K562 (cell line): ENCODE measurements at regions not wholly inside any gene's neighbourhood (a gene's known extent, or its start where the extent isn't known, plus 50 kb on each side); places are given as distances from the start of the nearest gene placed in this dataset.

Source experiments
- ATAC-seq: fragments of 200-7000 bp; cut with Tn5 transposase; 3 replicates; pipeline ENCODE4 v1.9.1; 2020; ENCODE audit warnings: moderate library complexity
- BruUV-seq: library from RNA; stranded (reverse); fragments of 400-500 nt; replicated peaks from 2 replicates; lab custom pipeline; 2021; lab: Mats Ljungman, UMichigan
- CTCF ChIA-PET: fragments of 300-600 bp; formaldehyde crosslinking; extraction: SDS; loops from one replicate; lab custom pipeline; 2021; ENCODE audit warnings: low intra/inter-chr PET ratio; lab: Yijun Ruan, JAX
- POLR2A ChIA-PET: fragments of 300-600, 350-650 bp; sonication (Branson Sonifier 250); formaldehyde crosslinking; extraction: SDS; loops from one replicate; lab custom pipeline; 2021; ENCODE audit warnings: antibody characterized with exemption, inconsistent platforms; lab: Yijun Ruan, JAX
- DNase-seq, 4 experiments: peaks; one replicate each; pipeline versions ENCODE4 v3.0.0 to v3.0.0-alpha.2; 2011 to 2018; ENCODE audit warnings: low spot score in 3 of 4, mixed read lengths in 3 of 4; ENCODE audit errors: extremely low read depth in 1 of 4
- FAIRE-seq: peaks from 2 replicates; lab custom pipeline; 2011; peaks lifted over from hg19 to GRCh38; lab: Jason Lieb, UNC
- H2AFZ ChIP-seq: 2 replicates; pipeline ENCODE4 v1.6.0; 2011; ENCODE audit warnings: low read depth, low read length, control low read depth, inconsistent platforms
- H3K27ac ChIP-seq: fragments of 200-600 bp; 3 replicates; pipeline ENCODE4 v1.8.0; 2011; ENCODE audit warnings: low read depth, mild to moderate bottlenecking, control low read depth, inconsistent platforms, low read length, moderate library complexity, mixed read lengths; ENCODE audit errors: extremely low read depth
- H3K27me3 ChIP-seq, 2 experiments: fragments of 300-600 bp in 1 of 2; 2 replicates in 1 of 2; 3 replicates in 1 of 2; pipeline versions ENCODE4 v1.6.0 to v1.8.0; 2011; ENCODE audit warnings: inconsistent platforms in 2 of 2, low read length in 2 of 2, mild to moderate bottlenecking in 1 of 2, mixed read lengths in 1 of 2, moderate library complexity in 1 of 2; ENCODE audit not compliant: control insufficient read depth in 2 of 2, insufficient read depth in 2 of 2
- H3K36me3 ChIP-seq: fragments of 300-600 bp; 3 replicates; pipeline ENCODE4 v1.8.0; 2011; ENCODE audit warnings: mild to moderate bottlenecking, low read length, inconsistent platforms; ENCODE audit not compliant: control insufficient read depth, insufficient read depth
- H3K4me1 ChIP-seq, 2 experiments: fragments of 200-600 bp in 1 of 2; replicated peaks in 1 of 2; 2 replicates in 1 of 2; 3 replicates in 1 of 2; pipeline versions ENCODE4 v1.5.1 to v1.8.0; 2011; ENCODE audit warnings: inconsistent platforms in 2 of 2, low read length in 2 of 2, mild to moderate bottlenecking in 1 of 2, mixed read lengths in 1 of 2, moderate library complexity in 1 of 2; ENCODE audit not compliant: control insufficient read depth in 2 of 2, insufficient read depth in 2 of 2
- H3K4me2 ChIP-seq: 2 replicates; pipeline ENCODE4 v1.6.1; 2011; ENCODE audit warnings: low read length, control low read depth, inconsistent platforms, mixed read lengths; ENCODE audit not compliant: insufficient read depth
- H3K4me3 ChIP-seq: fragments of 200-600 bp; sonication (generic), shearing (Covaris generic); 2 replicates; pipeline ENCODE4 v1.5.1; 2016; ENCODE audit warnings: control low read depth, inconsistent platforms
- H3K79me2 ChIP-seq: fragments of 200-600 bp; 3 replicates; pipeline ENCODE4 v1.8.0; 2011; ENCODE audit warnings: low read length, inconsistent platforms; ENCODE audit not compliant: control insufficient read depth, insufficient read depth
- H3K9ac ChIP-seq, 2 experiments: 2 replicates each; pipeline versions ENCODE4 v1.6.0 to v1.6.1; 2011; ENCODE audit warnings: low read depth in 2 of 2, low read length in 2 of 2, control low read depth in 1 of 2, inconsistent platforms in 1 of 2, mild to moderate bottlenecking in 1 of 2, mixed read lengths in 1 of 2; ENCODE audit not compliant: insufficient read depth in 1 of 2
- H3K9me1 ChIP-seq: one replicate; pipeline ENCODE4 v1.6.0; 2011; ENCODE audit warnings: inconsistent platforms, mild to moderate bottlenecking, low read length, moderate library complexity; ENCODE audit not compliant: control insufficient read depth, insufficient read depth
- H3K9me3 ChIP-seq: replicated peaks from 2 replicates; pipeline ENCODE4 v1.5.1; 2011; ENCODE audit warnings: low read depth, low read length, inconsistent platforms; ENCODE audit not compliant: control insufficient read depth, insufficient read depth
- H4K20me1 ChIP-seq: replicated peaks from 2 replicates; pipeline ENCODE4 v1.6.1; 2011; ENCODE audit warnings: low read length, inconsistent platforms, mixed read lengths; ENCODE audit not compliant: control insufficient read depth, insufficient read depth
- MYBL2 ChIP-seq, 2 experiments: fragments of 450-650 bp in 1 of 2; sonication (generic) in 1 of 2; formaldehyde crosslinking in 1 of 2; IDR thresholded peaks; 2 replicates each; pipeline versions ENCODE4 v1.6.1 to v1.8.1; 2017 to 2022; ENCODE audit warnings: borderline replicate concordance in 1 of 2, inconsistent platforms in 1 of 2, low read depth in 1 of 2, mild to moderate bottlenecking in 1 of 2, missing genetic modification reagents in 1 of 2, moderate library complexity in 1 of 2
- RCOR1 ChIP-seq, 2 experiments: IDR thresholded peaks; 2 replicates each; pipeline ENCODE4 v1.6.1; 2012; ENCODE audit warnings: low read depth in 2 of 2, low read length in 2 of 2, borderline replicate concordance in 1 of 2, improper control_type of control experiment in 1 of 2
- XRCC3 ChIP-seq: fragments of 450-650 bp; IDR thresholded peaks from 2 replicates; pipeline ENCODE4 v1.6.1; 2017; ENCODE audit warnings: mild to moderate bottlenecking, moderate library complexity
- ZNF511 ChIP-seq: sonication (generic); formaldehyde crosslinking; IDR thresholded peaks from 2 replicates; pipeline ENCODE4 v1.8.0; 2022; ENCODE audit warnings: mild to moderate bottlenecking, missing genetic modification reagents
- WGBS: fragments of 100-300 bp; shearing (Covaris generic); methylation state at CpG from one replicate; pipeline ENCODE4 v1.1.6; 2016; ENCODE audit warnings: low coverage, mixed read lengths; ENCODE audit not compliant: insufficient coverage; ENCODE audit errors: missing lambda C conversion rate; 5-methylcytosine and 5-hydroxymethylcytosine counted together
- in situ Hi-C: fragments of 300-500 bp; cut with MboI; formaldehyde crosslinking; loops from 4 replicates; pipeline ENCODE4 v1.15.0; 2018; ENCODE audit warnings: inconsistent platforms, mixed read lengths
- intact Hi-C: fragments of 100-400 bp; cut with micrococcal nuclease; formaldehyde crosslinking; loops from 2 replicates; pipeline ENCODE4 v1.14.2; 2022

GRCh38 chr4:126130215-126130614 is 815.5 kb downstream of the FAT4 start:
- H3K4me3 ChIP-seq: no peak overlapping the region
- ChIA-PET CTCF (no interaction called here), POLR2A (no interaction called here)
- no TSS peak for BruUV-seq
- H3K36me3 ChIP-seq: no peaks in the 10 kb centered on the region
- in situ Hi-C loops: no loop called here
- no peaks in the 10 kb centered on the region for H4K20me1 ChIP-seq
- H3K27me3 ChIP-seq: no peaks in the 10 kb centered on the region
- FAIRE-seq (no peak), ATAC-seq (no peak), DNase-seq (no peak)
- no peaks in the 10 kb centered on the region for H3K9me1 ChIP-seq
- no peaks in the 10 kb centered on the region for H3K79me2 ChIP-seq
- H3K4me1 ChIP-seq: no peaks in the 10 kb centered on the region
- no peak overlapping the region for H3K9ac ChIP-seq
- H3K9me3 ChIP-seq: no peaks in the 10 kb centered on the region
- H3K27ac ChIP-seq: no peak overlapping the region
- TF ChIP-seq ZNF511 (CRISPR knock-in tag) (no peak), XRCC3 (no peak)
- no peak overlapping the region for H2AFZ ChIP-seq
- no peak overlapping the region for H3K4me2 ChIP-seq
- intact Hi-C loops: no loop called here

GRCh38 chr4:126136922-126137781 is 822.4 kb downstream of the FAT4 start:
- 1% methylated on average over 5 of the region's 5 CpGs for WGBS
- Histone ChIP-seq H3K79me2 (no peaks in the 10 kb centered on the region), H3K4me1 (no peaks in the 10 kb centered on the region), H2AFZ (no peak overlapping the region), H3K4me2 (no peak overlapping the region), H3K27me3 (no peaks in the 10 kb centered on the region), H4K20me1 (no peaks in the 10 kb centered on the region), H3K4me3 (no peak overlapping the region), H3K9me3 (no peaks in the 10 kb centered on the region), H3K9ac (no peak overlapping the region), H3K27ac (no peak overlapping the region), H3K9me1 (no peaks in the 10 kb centered on the region), H3K36me3 (no peaks in the 10 kb centered on the region)
- no TSS peak for BruUV-seq
- ChIA-PET POLR2A (no interaction called here), CTCF (no interaction called here)
- DNase-seq (no peak), FAIRE-seq (no peak), ATAC-seq (no peak)
- in situ Hi-C loops: no loop called here
- intact Hi-C loops: no loop called here
- TF ChIP-seq MYBL2 (IDR thresholded peaks at IDR 0.05; ENCODE audit: low read depth) (no peak), MYBL2 (CRISPR knock-in tag; IDR thresholded peaks at IDR 0.05; ENCODE audit: borderline replicate concordance) (no peak), RCOR1 (IDR thresholded peaks at IDR 0.05; ENCODE audit: borderline replicate concordance in 1 of 2, low read depth in 2 of 2, low read length in 2 of 2) (no peak)
